GM10248 (cell line): ENCODE measurements at regions not wholly inside any gene's neighbourhood (a gene's known extent, or its start where the extent isn't known, plus 50 kb on each side); places are given as distances from the start of the nearest gene placed in this dataset.

ENCODE experiments used
- CTCF ChIA-PET: fragments of 300-600 bp; sonication (Branson Sonifier 250); formaldehyde crosslinking; extraction: SDS; loops from one replicate; lab custom pipeline; 2021; ENCODE audit warnings: antibody characterized with exemption; lab: Yijun Ruan, JAX
- POLR2A ChIA-PET: fragments of 350-650 bp; sonication (Branson Sonifier 250); formaldehyde crosslinking; extraction: SDS; loops from one replicate; lab custom pipeline; 2020; ENCODE audit warnings: antibody characterized with exemption; lab: Yijun Ruan, JAX
- DNase-seq: peaks from one replicate; pipeline ENCODE4 v3.0.0; 2012; ENCODE audit errors: extremely low spot score
- CTCF ChIP-seq: IDR thresholded peaks from 2 replicates; pipeline ENCODE4 v1.5.1; 2012; ENCODE audit warnings: mild to moderate bottlenecking, low read depth; ENCODE audit errors: extremely low read depth, missing control alignments, control extremely low read depth

- no peak for DNase-seq
- POLR2A ChIA-PET = no interaction called here
- no peak for TF ChIP-seq CTCF
- CTCF ChIA-PET = interaction anchor here (1.9 kb wide), 1 partner anchor 25 kb away, joined by 9 read pairs; no protein-coding TSS in a partner anchor
Observed at GRCh38 chr6:12457094-12457493, 166.9 kb downstream of the EDN1 start.

GRCh38 chr6:12458558-12458957 lies 168.4 kb downstream of the EDN1 start:
- POLR2A ChIA-PET = no interaction called here
- no peak for TF ChIP-seq CTCF

DNA sequence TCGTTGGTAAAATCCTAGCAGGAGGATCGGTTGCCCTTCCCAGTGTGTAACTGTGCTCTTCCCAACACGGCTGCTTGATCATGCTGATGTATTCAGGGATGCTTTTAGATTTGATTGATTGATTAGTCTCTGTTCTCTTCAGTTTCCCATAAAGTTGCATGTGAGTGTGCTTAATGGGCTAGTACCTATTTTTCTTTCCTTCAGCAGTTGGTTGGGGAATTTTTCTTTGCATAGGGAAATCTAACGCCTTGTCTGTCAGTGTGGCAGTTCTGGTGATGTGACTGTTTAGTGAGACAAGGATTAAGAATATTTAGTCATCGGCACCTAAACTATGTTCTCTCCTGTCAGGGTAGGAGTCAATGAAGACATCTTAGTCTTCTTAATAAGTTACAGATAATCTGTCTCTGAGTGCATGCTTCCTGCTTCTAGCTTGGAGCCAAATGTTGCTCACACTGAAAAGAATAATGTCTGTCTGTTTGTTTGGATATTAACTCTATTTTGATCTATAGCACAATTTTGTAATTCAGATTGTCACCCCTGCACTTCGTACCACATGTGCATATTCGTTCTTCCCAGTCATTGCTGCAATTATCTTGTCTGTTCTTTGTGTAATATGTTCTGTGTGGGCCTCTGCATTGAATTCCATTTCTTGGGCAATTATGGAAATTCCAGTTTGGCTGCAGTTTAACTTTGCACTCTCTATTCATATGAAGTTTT lies 169.9 kb downstream of the EDN1 start:
- ChIA-PET POLR2A (no interaction called here), CTCF (no interaction called here)
- no peak for DNase-seq
- TF ChIP-seq CTCF = no peak

More at GRCh38 chr6:12458558-12458957, 168.4 kb downstream of the EDN1 start:
- no peak for DNase-seq
- CTCF ChIA-PET = interaction anchor here (0.7 to 1.9 kb wide), 2 partner anchors 19 to 24 kb away, joined by 3 to 9 read pairs; no protein-coding TSS in a partner anchor

- no peak for TF ChIP-seq CTCF
- no peak for DNase-seq
- ChIA-PET POLR2A (no interaction called here), CTCF (interaction anchor here (1.4 kb wide), 1 partner anchor 15 kb away, joined by 5 read pairs; no protein-coding TSS in a partner anchor)
Observed at GRCh38 chr6:12467706-12468670, 177.8 kb downstream of the EDN1 start.

- DNase-seq = no peak
- ChIA-PET CTCF (no interaction called here), POLR2A (no interaction called here)
- no peak for TF ChIP-seq CTCF
Observed at GRCh38 chr6:12472601-12473038, 182.5 kb downstream of the EDN1 start.

DNA sequence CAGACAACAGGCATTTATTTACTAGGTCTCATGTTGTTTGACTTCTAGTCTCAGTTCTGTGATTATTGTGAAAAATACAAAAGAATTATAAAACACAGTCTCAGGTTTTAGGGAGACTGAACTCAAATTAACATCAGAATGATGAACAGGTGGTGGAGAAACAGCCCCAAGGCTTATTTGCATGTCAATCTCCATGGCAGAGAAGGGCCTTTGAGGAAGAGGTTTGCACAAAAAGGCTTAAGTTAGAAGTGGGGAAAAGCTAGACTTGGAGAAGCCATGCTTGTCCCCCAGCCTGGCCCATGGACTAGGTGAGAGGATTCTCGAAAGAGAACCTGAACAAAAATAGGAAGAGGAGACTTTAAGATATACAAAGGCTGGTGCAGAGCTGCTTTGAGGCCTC lies 183.3 kb downstream of the EDN1 start:
- CTCF ChIA-PET = interaction anchor here (1.3 to 1.9 kb wide), 2 partner anchors 10 kb away, joined by 3 to 6 read pairs; no protein-coding TSS in a partner anchor
- DNase-seq = no peak
- TF ChIP-seq CTCF = no peak
- POLR2A ChIA-PET = no interaction called here
